A673 (cell line): ENCODE measurements at regions not wholly inside any gene's neighbourhood (a gene's known extent, or its start where the extent isn't known, plus 50 kb on each side); places are given as distances from the start of the nearest gene placed in this dataset.

Experiments used
- BruUV-seq: library from RNA; stranded (reverse); fragments of 400-500 nt; replicated peaks from 2 replicates; lab custom pipeline; 2021; lab: Mats Ljungman, UMichigan
- CTCF ChIA-PET: fragments of 300-600 bp; sonication (Branson Sonifier 250); formaldehyde crosslinking; loops from one replicate; lab custom pipeline; 2022; ENCODE audit warnings: antibody characterized with exemption; lab: Charles Lee
- POLR2A ChIA-PET: fragments of 300-600 bp; sonication (Branson Sonifier 250); formaldehyde crosslinking; loops from one replicate; lab custom pipeline; 2022; ENCODE audit warnings: antibody characterized with exemption; ENCODE audit not compliant: low non-redundant PET; lab: Charles Lee
- DNase-seq: peaks from one replicate; pipeline ENCODE4 v3.0.0-alpha.2; 2015; ENCODE audit warnings: low spot score
- H3K27ac ChIP-seq: fragments of 200-600 bp; sonication (generic); 2 replicates; pipeline ENCODE4 v1.5.1; 2016; ENCODE audit warnings: mixed run types, low read depth, mild to moderate bottlenecking, mixed read lengths, antibody characterized with exemption, low read length; ENCODE audit not compliant: poor library complexity, severe bottlenecking
- H3K27me3 ChIP-seq: fragments of 200-600 bp; sonication (generic); replicated peaks from 2 replicates; pipeline ENCODE4 v1.6.1; 2017; ENCODE audit warnings: mixed run types, low read depth, mild to moderate bottlenecking, mixed read lengths, antibody characterized with exemption, low read length; ENCODE audit not compliant: insufficient read depth, poor library complexity
- H3K36me3 ChIP-seq: fragments of 200-600 bp; sonication (generic); 2 replicates; pipeline ENCODE4 v1.6.1; 2016; ENCODE audit warnings: mixed run types, mild to moderate bottlenecking, mixed read lengths, antibody characterized with exemption, low read length; ENCODE audit not compliant: insufficient read depth, poor library complexity, severe bottlenecking
- H3K4me1 ChIP-seq: fragments of 200-600 bp; sonication (generic); 2 replicates; pipeline ENCODE4 v1.6.1; 2017; ENCODE audit warnings: mixed run types, mild to moderate bottlenecking, mixed read lengths, antibody characterized with exemption, low read length; ENCODE audit not compliant: insufficient read depth, poor library complexity, severe bottlenecking
- H3K4me3 ChIP-seq: fragments of 200-600 bp; sonication (generic); 2 replicates; pipeline ENCODE4 v1.5.1; 2016; ENCODE audit warnings: low read depth, mixed run types, mild to moderate bottlenecking, mixed read lengths, low read length; ENCODE audit not compliant: poor library complexity, severe bottlenecking
- H3K9me3 ChIP-seq: fragments of 200-600 bp; sonication (generic); 2 replicates; pipeline ENCODE4 v1.6.1; 2016; ENCODE audit warnings: mixed run types, low read depth, mild to moderate bottlenecking, mixed read lengths, antibody characterized with exemption, low read length; ENCODE audit not compliant: poor library complexity, severe bottlenecking
- EZH2 ChIP-seq: fragments of 200-600 bp; sonication (generic); IDR thresholded peaks from 2 replicates; pipeline ENCODE4 v1.6.1; 2017; ENCODE audit warnings: borderline replicate concordance, low read depth, mild to moderate bottlenecking, mixed read lengths, antibody characterized with exemption, low read length; ENCODE audit not compliant: poor library complexity, severe bottlenecking
- intact Hi-C: fragments of 100-400 bp; cut with micrococcal nuclease; formaldehyde crosslinking; loops from one replicate; pipeline ENCODE4 v1.10.0; 2022; ENCODE audit not compliant: unreplicated experiment
- TF ChIP-seq, protein P1 (sequence below): fragments of 300-800, 200-600 bp; sonication (generic); conservative IDR thresholded peaks from 2 replicates; pipeline ENCODE4 v1.5.1; 2017; ENCODE audit warnings: low read depth, mild to moderate bottlenecking, antibody characterized with exemption, low read length, moderate library complexity, mixed read lengths

DNA sequence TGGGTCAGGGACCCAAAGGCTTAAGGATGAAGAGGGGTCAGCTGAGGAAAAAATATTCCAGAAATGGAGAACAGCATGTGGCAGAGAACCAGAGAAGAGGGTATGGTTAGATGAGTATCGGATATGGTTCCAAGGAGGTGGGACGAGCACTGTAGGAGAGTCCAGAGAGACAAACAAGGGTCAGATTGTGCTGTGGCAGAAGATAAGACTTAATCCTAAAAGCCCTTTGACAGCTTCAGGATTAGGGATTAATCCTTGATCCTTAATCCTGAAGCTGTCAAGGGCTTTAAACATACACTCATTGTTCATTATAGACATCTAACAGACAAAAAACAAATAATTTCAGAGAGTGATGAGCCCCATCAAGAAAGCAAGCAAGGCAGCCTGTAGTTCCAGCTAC is 124.0 kb downstream of the SPTSSA start:
- no TSS peak for BruUV-seq
- H3K27ac ChIP-seq: no peak overlapping the region
- CTCF ChIA-PET: no interaction called here
- H3K27me3 ChIP-seq: no peaks in the 10 kb centered on the region
- H3K4me3 ChIP-seq: no peak overlapping the region
- intact Hi-C loops: no loop called here
- no peak for DNase-seq
- TF ChIP-seq, protein P1, sequence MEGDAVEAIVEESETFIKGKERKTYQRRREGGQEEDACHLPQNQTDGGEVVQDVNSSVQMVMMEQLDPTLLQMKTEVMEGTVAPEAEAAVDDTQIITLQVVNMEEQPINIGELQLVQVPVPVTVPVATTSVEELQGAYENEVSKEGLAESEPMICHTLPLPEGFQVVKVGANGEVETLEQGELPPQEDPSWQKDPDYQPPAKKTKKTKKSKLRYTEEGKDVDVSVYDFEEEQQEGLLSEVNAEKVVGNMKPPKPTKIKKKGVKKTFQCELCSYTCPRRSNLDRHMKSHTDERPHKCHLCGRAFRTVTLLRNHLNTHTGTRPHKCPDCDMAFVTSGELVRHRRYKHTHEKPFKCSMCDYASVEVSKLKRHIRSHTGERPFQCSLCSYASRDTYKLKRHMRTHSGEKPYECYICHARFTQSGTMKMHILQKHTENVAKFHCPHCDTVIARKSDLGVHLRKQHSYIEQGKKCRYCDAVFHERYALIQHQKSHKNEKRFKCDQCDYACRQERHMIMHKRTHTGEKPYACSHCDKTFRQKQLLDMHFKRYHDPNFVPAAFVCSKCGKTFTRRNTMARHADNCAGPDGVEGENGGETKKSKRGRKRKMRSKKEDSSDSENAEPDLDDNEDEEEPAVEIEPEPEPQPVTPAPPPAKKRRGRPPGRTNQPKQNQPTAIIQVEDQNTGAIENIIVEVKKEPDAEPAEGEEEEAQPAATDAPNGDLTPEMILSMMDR: no peak
- no peak for TF ChIP-seq EZH2
- H3K36me3 ChIP-seq: no peaks in the 10 kb centered on the region
- no peaks in the 10 kb centered on the region for H3K9me3 ChIP-seq
- H3K4me1 ChIP-seq: no peaks in the 10 kb centered on the region
- POLR2A ChIA-PET: interaction anchor here (0.6 kb wide), 2 partner anchors 124 to 162 kb away, joined by 6 to 8 read pairs; no protein-coding TSS in a partner anchor

DNA sequence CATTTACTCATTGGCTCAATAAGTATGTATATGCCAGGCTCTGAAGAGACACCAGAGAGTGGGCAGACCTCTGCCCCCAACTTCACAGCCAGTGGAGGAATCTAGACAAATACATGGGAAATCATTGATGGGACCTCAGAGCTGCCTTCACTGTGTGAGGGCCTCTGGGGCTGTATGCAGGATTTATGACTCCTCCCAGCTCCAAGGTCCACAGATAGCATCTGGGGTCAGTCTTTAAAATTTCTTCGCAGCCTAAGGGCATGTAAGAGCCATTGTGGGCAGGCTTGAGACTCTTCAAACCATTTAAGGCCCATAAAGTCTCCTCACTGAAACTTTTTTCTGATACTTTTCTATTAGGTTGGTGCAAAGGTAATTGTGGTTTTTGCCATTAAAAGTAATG is 125.5 kb downstream of the SPTSSA start:
- intact Hi-C loops: no loop called here
- DNase-seq: no peak
- Histone ChIP-seq H3K9me3 (no peaks in the 10 kb centered on the region), H3K4me1 (no peaks in the 10 kb centered on the region), H3K36me3 (no peaks in the 10 kb centered on the region), H3K27me3 (no peaks in the 10 kb centered on the region), H3K4me3 (no peak overlapping the region), H3K27ac (no peak overlapping the region)
- BruUV-seq: no TSS peak
- ChIA-PET CTCF (no interaction called here), POLR2A (no interaction called here)
- TF ChIP-seq, protein P1: no peak
- no peak for TF ChIP-seq EZH2

DNA sequence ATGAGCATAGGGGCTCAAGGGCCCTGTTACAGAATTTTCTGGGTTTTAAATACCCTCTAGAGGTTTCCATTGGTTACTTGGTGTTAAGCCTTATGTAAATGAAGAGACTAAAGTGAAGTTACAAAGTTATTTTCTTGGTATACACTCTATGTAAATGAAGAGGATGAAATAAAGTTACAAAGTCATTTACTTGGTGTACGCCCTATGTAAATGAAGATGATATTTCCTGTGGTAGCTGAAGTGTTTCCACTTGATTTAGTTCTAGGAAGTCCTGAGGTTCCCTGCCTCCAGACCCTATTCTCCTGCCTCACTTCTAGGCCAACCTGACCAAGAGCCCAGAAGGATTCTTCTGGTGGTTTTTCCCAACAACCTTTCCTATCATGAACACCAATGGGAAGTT is 126.1 kb downstream of the SPTSSA start:
- no peak for TF ChIP-seq EZH2
- TF ChIP-seq, protein P1: no peak
- no peaks in the 10 kb centered on the region for H3K9me3 ChIP-seq
- no peak overlapping the region for H3K27ac ChIP-seq
- intact Hi-C loops: no loop called here
- no peaks in the 10 kb centered on the region for H3K27me3 ChIP-seq
- BruUV-seq: no TSS peak
- no peaks in the 10 kb centered on the region for H3K36me3 ChIP-seq
- DNase-seq: no peak
- ChIA-PET POLR2A (no interaction called here), CTCF (no interaction called here)
- no peak overlapping the region for H3K4me3 ChIP-seq
- H3K4me1 ChIP-seq: no peaks in the 10 kb centered on the region
